ENCODE measurements at regions not wholly inside any gene's neighbourhood (a gene's known extent, or its start where the extent isn't known, plus 50 kb on each side); places are given as distances from the start of the nearest gene placed in this dataset.
"Not testable (repeated sequence)": the region's sequence is repeated elsewhere in the genome, so short reads cannot be mapped to it uniquely, and the experiment has no call there.

- DNase-seq: not testable (repeated sequence)
These were observed 207.4 kb upstream of the PDE3A start for GRCh38 chr12:20160899-20161298.

- no peak for DNase-seq
These were observed 193.7 kb upstream of the PDE3A start for GRCh38 chr12:20174528-20175175.

- no peak for DNase-seq
These were observed 192.5 kb upstream of the PDE3A start for GRCh38 chr12:20175704-20176388.

GRCh38 chr12:20181416-20182180 is 186.7 kb upstream of the PDE3A start:
- DNase-seq: no peak

GRCh38 chr12:20183563-20183962 is 184.8 kb upstream of the PDE3A start:
- peak; percentile 38 for DNase-seq

- no peak for DNase-seq
These were observed 183.8 kb upstream of the PDE3A start for GRCh38 chr12:20184514-20184913.

- no peak for DNase-seq
These were observed 180.9 kb upstream of the PDE3A start for GRCh38 chr12:20187456-20187855.

GRCh38 chr12:20188930-20189653 is 179.2 kb upstream of the PDE3A start:
- no peak for DNase-seq

- DNase-seq: no peak
These were observed 178.6 kb upstream of the PDE3A start for GRCh38 chr12:20189767-20190166.

GRCh38 chr12:20194171-20194570 is 174.2 kb upstream of the PDE3A start:
- DNase-seq: no peak

- no peak for DNase-seq
These were observed 171.6 kb upstream of the PDE3A start for GRCh38 chr12:20196767-20197166.

- no peak for DNase-seq
These were observed 170.9 kb upstream of the PDE3A start for GRCh38 chr12:20197411-20197810.

- DNase-seq: no peak
These were observed 168.6 kb upstream of the PDE3A start for GRCh38 chr12:20199780-20200179.

- no peak for DNase-seq
These were observed 166.6 kb upstream of the PDE3A start for GRCh38 chr12:20201733-20202132.

GRCh38 chr12:20205854-20206253 is 162.5 kb upstream of the PDE3A start:
- DNase-seq: no peak

GRCh38 chr12:20206410-20206809 is 161.9 kb upstream of the PDE3A start:
- DNase-seq: no peak

- DNase-seq: no peak
These were observed 157.6 kb upstream of the PDE3A start for GRCh38 chr12:20210621-20211215.

GRCh38 chr12:20211541-20211940 is 156.8 kb upstream of the PDE3A start:
- no peak for DNase-seq

GRCh38 chr12:20211981-20212421 is 156.3 kb upstream of the PDE3A start:
- DNase-seq: no peak

- peak; percentile 93 for DNase-seq
These were observed 155.4 kb upstream of the PDE3A start for GRCh38 chr12:20212658-20213555.

GRCh38 chr12:20213723-20214625 is 154.4 kb upstream of the PDE3A start:
- DNase-seq: no peak

Data from NCI-H226 (cell line).